ENCODE measurements at regions not wholly inside any gene's neighbourhood (a gene's known extent, or its start where the extent isn't known, plus 50 kb on each side); places are given as distances from the start of the nearest gene placed in this dataset.

- DNase-seq (ENCODE audit: insufficient read length, low spot score): no peak
- TF ChIP-seq POLR2A (IDR thresholded peaks at IDR 0.05; ENCODE audit: low read depth, low read length): no peak
- FAIRE-seq: no peak
Observed at GRCh38 chr13:86090181-86090580, 291.0 kb upstream of the SLITRK6 start.

- FAIRE-seq: peak; percentile 95
- DNase-seq (ENCODE audit: insufficient read length, low spot score): no peak
- TF ChIP-seq POLR2A (IDR thresholded peaks at IDR 0.05; ENCODE audit: low read depth, low read length): no peak
Observed at GRCh38 chr13:86087244-86087643, 288.0 kb upstream of the SLITRK6 start.

- DNase-seq (ENCODE audit: insufficient read length, low spot score) (no peak), FAIRE-seq (peak; percentile 72)
- no peak for TF ChIP-seq POLR2A (IDR thresholded peaks at IDR 0.05; ENCODE audit: low read depth, low read length)
Observed at GRCh38 chr13:86085890-86086289, 286.7 kb upstream of the SLITRK6 start.

- FAIRE-seq (no peak), DNase-seq (ENCODE audit: insufficient read length, low spot score) (no peak)
- TF ChIP-seq POLR2A (IDR thresholded peaks at IDR 0.05; ENCODE audit: low read depth, low read length): no peak
Observed at GRCh38 chr13:86082121-86082520, 282.9 kb upstream of the SLITRK6 start.

- DNase-seq (ENCODE audit: insufficient read length, low spot score) (no peak), FAIRE-seq (no peak)
- TF ChIP-seq POLR2A (IDR thresholded peaks at IDR 0.05; ENCODE audit: low read depth, low read length): no peak
Observed at GRCh38 chr13:86080340-86080995, 281.2 kb upstream of the SLITRK6 start.

GRCh38 chr13:86066611-86067365 lies 267.6 kb upstream of the SLITRK6 start:
- no peak for TF ChIP-seq POLR2A (IDR thresholded peaks at IDR 0.05; ENCODE audit: low read depth, low read length)
- no peak for FAIRE-seq
- DNase-seq (ENCODE audit: insufficient read length, low spot score): no peak

- DNase-seq (ENCODE audit: insufficient read length, low spot score) (no peak), FAIRE-seq (no peak)
- no peak for TF ChIP-seq POLR2A (IDR thresholded peaks at IDR 0.05; ENCODE audit: low read depth, low read length)
Observed at GRCh38 chr13:86052141-86052540, 252.9 kb upstream of the SLITRK6 start.

- FAIRE-seq: peak; percentile 90
- no peak for TF ChIP-seq POLR2A (IDR thresholded peaks at IDR 0.05; ENCODE audit: low read depth, low read length)
- DNase-seq (ENCODE audit: insufficient read length, low spot score): no peak
Observed at GRCh38 chr13:86051134-86052103, 252.2 kb upstream of the SLITRK6 start.

- TF ChIP-seq POLR2A (IDR thresholded peaks at IDR 0.05; ENCODE audit: low read depth, low read length): no peak
- FAIRE-seq: peak; percentile 71
Observed at GRCh38 chr13:86038490-86038889, 239.3 kb upstream of the SLITRK6 start.

GRCh38 chr13:86020351-86021002 lies 221.3 kb upstream of the SLITRK6 start:
- DNase-seq (ENCODE audit: insufficient read length, low spot score): peak; percentile 1
- no peak for TF ChIP-seq POLR2A (IDR thresholded peaks at IDR 0.05; ENCODE audit: low read depth, low read length)
- peak; percentile 98 for FAIRE-seq

More at GRCh38 chr13:86038490-86038889, 239.3 kb upstream of the SLITRK6 start:
- DNase-seq (ENCODE audit: insufficient read length, low spot score): no peak

GRCh38 chr13:86006317-86006716 lies 207.1 kb upstream of the SLITRK6 start:
- TF ChIP-seq POLR2A (IDR thresholded peaks at IDR 0.05; ENCODE audit: low read depth, low read length): no peak
- FAIRE-seq (no peak), DNase-seq (ENCODE audit: insufficient read length, low spot score) (no peak)

GRCh38 chr13:86003029-86003428 lies 203.8 kb upstream of the SLITRK6 start:
- DNase-seq (ENCODE audit: insufficient read length, low spot score) (no peak), FAIRE-seq (peak; percentile 41)
- TF ChIP-seq POLR2A (IDR thresholded peaks at IDR 0.05; ENCODE audit: low read depth, low read length): no peak

- FAIRE-seq (no peak), DNase-seq (ENCODE audit: insufficient read length, low spot score) (no peak)
- TF ChIP-seq POLR2A (IDR thresholded peaks at IDR 0.05; ENCODE audit: low read depth, low read length): no peak
Observed at GRCh38 chr13:86000546-86000945, 201.3 kb upstream of the SLITRK6 start.

Data from H54 (cell line).